GM18870 (cell line): ENCODE measurements at regions not wholly inside any gene's neighbourhood (a gene's known extent, or its start where the extent isn't known, plus 50 kb on each side); places are given as distances from the start of the nearest gene placed in this dataset.

Source experiments
- ATAC-seq: cut with Tn5 transposase; IDR thresholded peaks from one replicate; pipeline ENCODE4 v1.9.1; 2021; ENCODE audit warnings: moderate library complexity; ENCODE audit not compliant: unreplicated experiment

DNA sequence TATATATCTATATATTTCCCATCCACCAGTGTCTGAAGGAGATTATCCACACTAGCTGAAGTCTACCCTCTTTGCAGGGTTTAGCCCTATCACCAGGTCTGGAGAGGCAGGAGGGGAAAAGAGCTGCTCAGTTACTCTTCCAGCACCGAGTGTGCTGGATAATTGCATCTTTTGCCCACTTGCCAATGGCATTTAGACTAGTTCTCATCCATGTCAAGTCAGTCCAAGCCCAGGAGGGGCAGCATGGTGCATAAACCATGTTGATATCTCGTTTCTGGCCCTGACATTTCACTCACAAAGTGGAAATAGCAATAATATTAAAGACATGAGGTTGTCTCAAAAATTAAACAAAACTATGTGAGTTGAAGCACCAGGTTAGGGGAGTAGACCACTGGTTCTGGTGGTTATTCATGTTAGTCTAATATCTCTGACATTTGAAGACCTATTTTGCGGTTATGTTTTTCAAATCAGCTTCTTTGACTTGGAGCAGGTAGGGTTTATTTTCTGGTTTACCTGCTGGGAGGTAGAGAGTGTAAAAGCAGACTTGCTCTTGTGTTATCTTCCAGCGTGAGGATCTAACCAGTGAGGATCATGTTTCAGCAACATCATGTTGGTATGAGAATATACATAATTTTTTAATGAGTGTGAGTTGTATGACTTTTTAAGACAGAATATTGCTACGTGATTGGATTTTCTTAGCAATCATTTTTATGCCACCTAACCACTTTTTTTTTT lies 273.2 kb upstream of the KIRREL3 start:
- ATAC-seq = no peak

DNA sequence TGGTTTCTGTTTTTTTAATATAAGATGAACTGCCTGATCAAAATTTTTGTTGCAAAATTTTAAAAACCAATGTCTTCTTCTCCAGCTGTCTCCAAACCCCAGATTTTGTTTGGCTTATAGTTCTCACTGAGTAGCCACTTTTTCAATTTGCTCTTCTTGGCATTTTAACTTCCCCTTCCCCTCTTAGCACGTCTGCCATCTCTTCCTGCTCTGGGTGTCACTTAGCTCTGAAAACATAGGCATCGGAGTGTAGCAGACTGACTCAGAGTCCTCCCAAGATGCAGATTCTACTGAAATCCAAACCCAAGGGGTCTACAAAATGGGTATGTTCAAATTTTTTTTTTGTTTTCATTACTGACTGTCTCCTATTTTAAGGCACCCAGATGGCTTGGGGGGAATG lies 270.3 kb upstream of the KIRREL3 start:
- no peak for ATAC-seq

- ATAC-seq = no peak
Measured at GRCh38 chr11:127269911-127270310, 269.3 kb upstream of the KIRREL3 start.

GRCh38 chr11:127268932-127269331 lies 268.4 kb upstream of the KIRREL3 start:
- no peak for ATAC-seq

- ATAC-seq = no peak
Measured at GRCh38 chr11:127268521-127268920, 268.0 kb upstream of the KIRREL3 start.

- no peak for ATAC-seq
Measured at GRCh38 chr11:127259102-127259501, 258.5 kb upstream of the KIRREL3 start.

DNA sequence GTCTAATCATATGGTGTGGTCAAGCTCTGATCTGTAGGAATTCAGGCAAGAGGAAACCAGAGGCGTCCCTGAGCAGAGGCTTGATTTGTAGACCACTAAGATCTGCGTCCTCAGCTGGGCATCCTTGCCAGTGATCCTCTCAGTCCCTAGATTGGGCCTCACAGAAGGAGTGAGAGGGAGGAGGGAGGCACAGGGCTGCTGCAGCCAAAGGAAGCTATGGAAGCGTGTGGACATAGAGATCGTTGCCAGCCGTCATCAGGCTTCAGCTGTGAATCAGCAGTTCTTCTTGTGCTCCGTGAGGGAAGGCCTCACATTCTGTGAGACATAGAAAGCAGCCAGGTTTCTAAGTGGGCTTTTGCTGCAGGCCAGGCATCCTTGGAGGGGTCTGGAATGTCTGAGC lies 254.6 kb upstream of the KIRREL3 start:
- no peak for ATAC-seq

DNA sequence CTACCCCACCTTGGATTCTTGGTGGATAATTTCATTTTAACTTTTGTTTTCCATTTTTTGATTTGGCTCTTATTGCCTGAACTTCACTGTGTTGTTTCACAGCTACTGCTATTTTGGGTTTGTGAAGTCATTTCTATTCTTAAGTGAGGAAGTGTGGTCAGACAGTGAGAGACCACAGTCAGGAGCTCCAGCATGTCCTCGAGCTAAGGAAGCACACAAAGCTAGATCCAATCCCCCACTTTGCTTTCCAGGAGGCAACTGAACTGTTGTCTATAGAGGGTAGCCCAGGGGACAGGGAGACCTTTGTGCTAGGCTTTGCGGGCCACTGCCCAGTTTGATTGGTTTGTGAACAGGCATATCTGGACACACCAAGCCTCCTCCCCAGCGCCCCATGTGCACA lies 251.8 kb upstream of the KIRREL3 start:
- no peak for ATAC-seq

DNA sequence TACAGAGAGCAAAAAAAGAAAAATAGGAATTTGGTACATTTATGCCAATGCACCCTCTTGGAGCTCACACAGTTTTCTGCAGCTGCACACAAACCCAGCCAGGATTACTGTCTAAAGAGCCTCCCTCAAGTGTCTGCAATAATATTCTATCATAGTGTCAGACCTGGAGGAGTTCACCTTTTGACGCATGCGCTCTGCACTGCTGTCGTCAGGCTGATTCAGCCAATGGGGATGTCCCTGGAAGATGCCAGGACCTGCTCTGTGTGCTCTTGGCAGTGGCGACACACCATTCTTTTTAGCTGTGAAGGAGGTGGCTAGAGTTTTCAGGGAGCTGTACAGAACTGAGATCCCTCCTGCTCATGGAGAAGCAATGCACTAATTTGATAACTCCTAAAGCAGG lies 249.0 kb upstream of the KIRREL3 start:
- ATAC-seq = no peak

GRCh38 chr11:127248476-127248875 lies 247.9 kb upstream of the KIRREL3 start:
- no peak for ATAC-seq

DNA sequence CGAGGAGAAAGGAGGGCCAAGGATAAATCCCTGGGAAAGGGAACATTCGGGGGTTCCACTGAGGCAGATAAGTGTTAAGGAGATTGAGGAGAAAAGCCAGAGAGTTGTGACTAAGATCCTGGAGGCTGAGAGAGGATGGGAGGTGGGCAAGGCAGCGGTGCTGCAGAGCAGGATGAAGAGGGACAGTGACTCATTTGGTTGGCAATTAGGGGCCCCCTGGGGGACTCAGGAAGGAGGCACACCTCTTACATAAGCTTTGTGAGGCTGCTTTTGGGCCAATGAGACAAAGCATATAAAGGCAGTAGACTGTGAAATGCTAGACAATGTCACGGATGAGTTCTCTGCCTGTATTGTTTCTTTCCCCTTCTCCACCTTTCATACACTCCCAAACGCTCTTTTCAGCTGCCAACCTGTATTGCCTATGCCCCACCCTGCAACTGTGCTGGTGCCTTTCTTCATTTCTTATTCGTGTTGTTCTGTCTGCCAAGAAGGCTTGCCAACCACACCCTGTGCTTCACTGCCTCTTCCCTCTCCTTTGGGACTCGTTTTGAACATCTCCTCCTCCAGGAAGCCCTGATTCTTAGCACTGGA lies 246.8 kb upstream of the KIRREL3 start:
- no peak for ATAC-seq

GRCh38 chr11:127242676-127243075 lies 242.1 kb upstream of the KIRREL3 start:
- no peak for ATAC-seq

DNA sequence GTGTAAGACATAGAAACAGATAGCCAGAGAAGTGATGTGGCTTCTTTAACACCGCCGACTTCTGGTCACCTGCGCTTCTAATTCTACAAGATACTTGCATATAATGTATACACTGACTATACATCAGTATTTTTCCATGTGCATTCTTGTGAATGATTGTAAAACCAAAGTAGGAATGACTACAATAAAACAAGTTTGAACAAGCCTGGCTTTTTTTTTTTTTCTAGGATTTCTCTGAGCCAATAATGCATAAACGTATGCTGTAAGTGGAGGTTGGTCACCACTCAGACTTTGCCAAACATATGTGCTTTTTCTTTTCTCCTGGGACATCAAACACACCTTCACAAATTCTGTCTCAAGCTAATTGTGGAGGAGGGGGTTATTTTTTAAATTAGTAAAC lies 237.8 kb upstream of the KIRREL3 start:
- no peak for ATAC-seq

DNA sequence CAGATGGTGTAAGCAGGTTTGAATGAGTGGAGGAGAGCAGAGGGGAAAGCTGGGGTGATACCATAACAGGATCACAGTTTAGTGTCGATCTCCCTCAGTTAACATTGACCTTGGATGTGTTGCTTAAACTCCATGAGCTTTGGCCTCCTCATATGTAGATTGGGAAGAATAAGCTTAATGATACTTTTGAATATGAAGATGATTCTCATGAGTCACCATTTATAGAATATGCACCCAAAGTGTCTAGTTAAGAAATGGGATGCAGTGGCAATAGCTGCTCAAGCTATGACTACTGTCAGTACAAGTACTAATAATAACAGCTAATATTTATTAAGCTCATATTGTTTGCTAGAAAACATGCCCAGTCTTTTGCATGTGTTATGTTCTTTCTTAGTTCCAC lies 236.2 kb upstream of the KIRREL3 start:
- no peak for ATAC-seq

- ATAC-seq = no peak
Measured at GRCh38 chr11:127233998-127234397, 233.4 kb upstream of the KIRREL3 start.

DNA sequence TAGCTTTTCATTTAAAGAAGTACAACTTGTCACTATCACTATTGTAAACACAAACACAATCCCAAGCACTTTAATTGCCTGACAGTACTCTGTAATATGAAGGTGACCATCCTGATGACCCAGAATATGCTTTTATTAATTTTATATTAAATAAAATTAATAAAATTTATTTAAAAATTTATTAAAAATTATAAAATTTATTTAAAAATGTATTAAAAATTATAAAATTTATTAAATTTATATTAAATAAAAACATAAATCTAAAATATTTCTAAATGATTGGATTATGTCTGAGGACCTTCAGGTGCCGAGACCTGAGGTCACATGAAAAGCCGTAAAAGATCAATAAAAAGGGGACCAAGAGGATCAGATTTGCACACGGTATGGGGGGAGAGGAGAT lies 229.8 kb upstream of the KIRREL3 start:
- no peak for ATAC-seq

GRCh38 chr11:127226949-127227348 lies 226.4 kb upstream of the KIRREL3 start:
- ATAC-seq = no peak

DNA sequence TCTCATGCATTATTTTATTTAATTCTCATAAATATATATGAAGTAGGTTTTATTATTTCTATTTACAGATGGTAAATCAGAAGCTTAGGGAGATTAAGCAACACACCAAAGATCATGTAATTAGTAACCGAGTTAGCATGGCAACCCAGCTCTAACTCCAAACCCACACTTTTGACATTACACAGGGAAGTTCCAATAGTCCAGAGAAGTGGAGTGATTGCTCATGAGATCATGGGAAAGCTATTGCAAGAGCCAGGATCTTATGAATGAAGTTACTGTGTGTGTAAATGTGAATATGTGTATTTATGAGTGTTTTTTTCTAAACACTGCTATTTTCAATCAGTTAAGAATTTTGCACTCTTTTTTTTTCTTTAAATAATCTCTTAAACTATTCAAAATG lies 225.8 kb upstream of the KIRREL3 start:
- no peak for ATAC-seq

GRCh38 chr11:127225619-127226018 lies 225.0 kb upstream of the KIRREL3 start:
- no peak for ATAC-seq

DNA sequence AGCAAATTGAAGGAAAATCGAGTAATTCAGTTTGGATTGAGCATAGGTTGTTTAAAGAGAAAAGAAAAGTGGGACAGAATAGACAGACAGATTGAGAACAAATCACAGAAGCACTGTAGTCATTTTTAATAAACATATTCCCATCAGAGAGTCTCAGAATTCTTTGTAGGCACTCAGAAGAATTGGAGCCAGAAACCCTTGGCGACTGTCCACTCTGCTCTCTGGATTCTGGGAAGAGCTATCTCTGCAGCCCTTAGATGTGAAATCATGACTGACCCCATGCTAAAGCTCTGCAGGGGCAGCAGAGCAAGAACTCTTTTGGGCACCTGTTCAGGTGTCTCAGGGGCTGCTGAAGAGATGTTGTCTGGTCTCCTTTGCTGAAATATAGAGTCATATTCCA lies 223.7 kb upstream of the KIRREL3 start:
- no peak for ATAC-seq

- ATAC-seq = no peak
Measured at GRCh38 chr11:127223633-127224032, 223.1 kb upstream of the KIRREL3 start.

DNA sequence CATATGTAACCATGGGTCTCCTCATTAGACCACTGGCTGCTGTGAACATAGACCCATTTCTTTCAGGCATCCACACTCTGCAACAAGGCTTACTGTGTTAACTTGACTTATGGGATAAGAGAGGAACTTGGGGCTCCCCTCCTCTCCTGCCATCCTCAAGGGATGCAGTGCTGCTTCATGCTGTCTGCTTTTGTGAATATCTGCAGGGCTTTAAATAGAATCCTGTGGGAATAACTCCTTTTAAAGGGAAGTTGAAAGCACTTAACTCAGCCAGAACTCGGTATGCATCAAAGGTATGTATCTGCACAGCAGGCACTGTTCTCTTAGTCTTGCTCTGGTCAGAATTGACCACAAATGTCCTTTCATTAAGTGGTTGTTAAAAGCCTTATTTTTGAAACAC lies 222.5 kb upstream of the KIRREL3 start:
- no peak for ATAC-seq

DNA sequence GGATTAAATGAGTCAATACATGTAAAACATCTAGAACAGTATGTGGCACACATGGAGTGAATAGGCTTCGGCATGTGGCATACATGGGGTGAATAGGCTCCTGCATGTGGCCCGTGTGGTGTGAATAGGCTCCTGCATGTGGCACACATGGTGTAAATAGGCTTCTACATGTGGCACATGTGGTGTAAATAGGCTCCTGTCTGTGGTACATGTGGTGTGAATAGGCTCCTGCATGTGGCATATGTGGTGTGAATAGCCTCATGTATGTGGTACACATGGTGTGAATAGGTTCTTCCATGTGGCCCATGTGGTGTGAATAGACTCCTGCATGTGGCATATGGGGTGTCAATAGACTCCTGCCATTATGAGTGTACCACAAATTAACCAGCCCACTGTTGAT lies 219.1 kb upstream of the KIRREL3 start:
- ATAC-seq = no peak
